SK-N-SH (cell line): ENCODE measurements at regions not wholly inside any gene's neighbourhood (a gene's known extent, or its start where the extent isn't known, plus 50 kb on each side); places are given as distances from the start of the nearest gene placed in this dataset.

Experiments
- CTCF ChIA-PET: fragments of 300-600, 350-600 bp; formaldehyde crosslinking; extraction: SDS; loops from one replicate; lab custom pipeline; 2021; lab: Yijun Ruan, JAX
- POLR2A ChIA-PET: fragments of 350-600 bp; sonication (Branson Sonifier 250); formaldehyde crosslinking; extraction: SDS; loops from one replicate; lab custom pipeline; 2020; ENCODE audit warnings: antibody characterized with exemption, inconsistent platforms; lab: Yijun Ruan, JAX
- DNase-seq: peaks from one replicate; pipeline ENCODE4 v3.0.0; 2012
- H2AFZ ChIP-seq: fragments of 200-600 bp; sonication (generic); 2 replicates; pipeline ENCODE4 v1.8.1; 2016; ENCODE audit warnings: antibody characterized with exemption, mild to moderate bottlenecking, low read depth
- H3F3A ChIP-seq: fragments of 200-600 bp; sonication (generic); replicated peaks from 2 replicates; pipeline ENCODE3; 2016; ENCODE audit warnings: antibody characterized with exemption, mild to moderate bottlenecking; ENCODE audit not compliant: insufficient read depth
- H3K27ac ChIP-seq, 2 experiments: fragments of 200-500 bp in 1 of 2; fragments of 200-600 bp in 1 of 2; sonication (Bioruptor generic) in 1 of 2; sonication (generic), shearing (Covaris generic) in 1 of 2; 2 replicates each; pipeline versions ENCODE4 v1.5.1 to v1.6.1; 2014 to 2016; ENCODE audit warnings: low read depth in 2 of 2, inconsistent platforms in 1 of 2, low read length in 1 of 2, mild to moderate bottlenecking in 1 of 2, mixed read lengths in 1 of 2
- H3K27me3 ChIP-seq: fragments of 200-600 bp; sonication (generic), shearing (Covaris generic); 2 replicates; pipeline ENCODE4 v1.6.1; 2016; ENCODE audit warnings: mixed run types; ENCODE audit not compliant: insufficient read depth
- H3K36me3 ChIP-seq, 2 experiments: fragments of 200-500 bp in 1 of 2; fragments of 200-600 bp in 1 of 2; sonication (Bioruptor generic) in 1 of 2; sonication (generic) in 1 of 2; replicated peaks in 1 of 2; 2 replicates each; pipeline versions ENCODE3 to v1.5.1; 2014 to 2016; ENCODE audit warnings: low read length in 1 of 2, mild to moderate bottlenecking in 1 of 2; ENCODE audit not compliant: insufficient read depth in 2 of 2, control insufficient read depth in 1 of 2
- H3K4me1 ChIP-seq, 2 experiments: fragments of 200-500 bp in 1 of 2; fragments of 200-600 bp in 1 of 2; sonication (Bioruptor generic) in 1 of 2; sonication (generic), shearing (Covaris generic) in 1 of 2; 2 replicates each; pipeline versions ENCODE4 v1.5.1 to v1.6.1; 2014 to 2016; ENCODE audit warnings: low read depth in 1 of 2, low read length in 1 of 2, mixed run types in 1 of 2; ENCODE audit not compliant: insufficient read depth in 2 of 2, control insufficient read depth in 1 of 2
- H3K4me2 ChIP-seq: fragments of 200-600 bp; sonication (generic), shearing (Covaris generic); 2 replicates; pipeline ENCODE4 v1.6.1; 2017; ENCODE audit warnings: mixed run types
- H3K4me3 ChIP-seq, 2 experiments: fragments of 200-500 bp in 1 of 2; fragments of 200-600 bp in 1 of 2; sonication (Bioruptor generic) in 1 of 2; sonication (generic), shearing (Covaris generic) in 1 of 2; 2 replicates each; pipeline versions ENCODE4 v1.5.1 to v1.8.1; 2014 to 2016; ENCODE audit warnings: low read depth in 2 of 2, inconsistent platforms in 1 of 2, low read length in 1 of 2, mild to moderate bottlenecking in 1 of 2, mixed read lengths in 1 of 2, moderate library complexity in 1 of 2
- H3K79me2 ChIP-seq: fragments of 200-600 bp; sonication (generic); 2 replicates; pipeline ENCODE4 v1.8.1; 2017; ENCODE audit warnings: mild to moderate bottlenecking; ENCODE audit not compliant: insufficient read depth
- H3K9ac ChIP-seq: fragments of 200-600 bp; sonication (generic); 2 replicates; pipeline ENCODE4 v1.6.1; 2017; ENCODE audit warnings: mixed run types
- H3K9me2 ChIP-seq: fragments of 200-600 bp; sonication (generic); 2 replicates; pipeline ENCODE4 v1.6.1; 2017; ENCODE audit warnings: mixed run types
- H3K9me3 ChIP-seq: fragments of 200-600 bp; sonication (generic); 2 replicates; pipeline ENCODE4 v1.6.1; 2017; ENCODE audit warnings: mixed run types, mild to moderate bottlenecking, moderate library complexity
- H4K20me1 ChIP-seq: fragments of 200-600 bp; sonication (generic); 2 replicates; pipeline ENCODE4 v1.6.1; 2017; ENCODE audit warnings: mild to moderate bottlenecking, mixed run types; ENCODE audit not compliant: insufficient read depth
- CHD2 ChIP-seq: fragments of 150-350 bp; IDR thresholded peaks from 2 replicates; pipeline ENCODE4 v1.6.1; 2018; ENCODE audit warnings: low read length; ENCODE audit not compliant: partially characterized antibody
- CTCF ChIP-seq: fragments of 200-600 bp; sonication (generic); IDR thresholded peaks from 2 replicates; pipeline ENCODE4 v1.6.1; 2017; ENCODE audit warnings: antibody characterized with exemption, mild to moderate bottlenecking, moderate library complexity
- ELF1 ChIP-seq: IDR thresholded peaks from 2 replicates; pipeline ENCODE4 v1.4.0; 2012
- FOXM1 ChIP-seq: IDR thresholded peaks from 2 replicates; pipeline ENCODE4 v1.4.0; 2012; ENCODE audit warnings: low read depth, mild to moderate bottlenecking
- MAX ChIP-seq: IDR thresholded peaks from 2 replicates; pipeline ENCODE4 v1.4.0; 2012; ENCODE audit warnings: low read depth
- MEF2A ChIP-seq: IDR thresholded peaks from 2 replicates; pipeline ENCODE4 v1.4.0; 2012; ENCODE audit warnings: low read depth, borderline replicate concordance
- NRF1 ChIP-seq: IDR thresholded peaks from 2 replicates; pipeline ENCODE4 v1.6.1; 2012; ENCODE audit warnings: low read depth, mild to moderate bottlenecking, low read length
- PBX3 ChIP-seq: IDR thresholded peaks from 2 replicates; pipeline ENCODE4; 2012
- RAD21 ChIP-seq: IDR thresholded peaks from 2 replicates; pipeline ENCODE4 v1.6.1; 2012; ENCODE audit warnings: mild to moderate bottlenecking, low read length
- RCOR1 ChIP-seq: fragments of 150-350 bp; IDR thresholded peaks from 2 replicates; pipeline ENCODE4 v1.6.1; 2017; ENCODE audit warnings: antibody characterized with exemption, low read length
- REST ChIP-seq: IDR thresholded peaks from 2 replicates; pipeline ENCODE4 v1.6.1; 2012; ENCODE audit warnings: mild to moderate bottlenecking, low read depth, low read length, moderate library complexity
- RFX5 ChIP-seq: IDR thresholded peaks from 2 replicates; pipeline ENCODE4 v1.6.1; 2012; ENCODE audit warnings: mild to moderate bottlenecking, improper control_type of control experiment, low read length
- SIN3A ChIP-seq: IDR thresholded peaks from 2 replicates; pipeline ENCODE4 v1.6.1; 2012; ENCODE audit warnings: low read depth, mild to moderate bottlenecking, low read length, moderate library complexity, borderline replicate concordance
- SMC3 ChIP-seq: IDR thresholded peaks from 2 replicates; pipeline ENCODE4 v1.6.1; 2012; ENCODE audit warnings: low read depth, low read length, improper control_type of control experiment
- TAF1 ChIP-seq: IDR thresholded peaks from 2 replicates; pipeline ENCODE4 v1.6.1; 2012; ENCODE audit warnings: low read depth, mild to moderate bottlenecking, low read length, moderate library complexity, borderline replicate concordance
- USF1 ChIP-seq: IDR thresholded peaks from 2 replicates; pipeline ENCODE4 v1.4.0; 2012; ENCODE audit warnings: low read depth, borderline replicate concordance
- YY1 ChIP-seq: IDR thresholded peaks from 2 replicates; pipeline ENCODE4 v1.4.0; 2012; ENCODE audit warnings: low read depth, mild to moderate bottlenecking
- WGBS: methylation state at CpG from one replicate; pipeline ENCODE4 v1.1.6; 2017; ENCODE audit warnings: low lambda C conversion rate; 5-methylcytosine and 5-hydroxymethylcytosine counted together

GRCh38 chr17:15086776-15087295 lies 178.3 kb downstream of the PMP22 start:
- Histone ChIP-seq H3K9me3 (no peaks in the 10 kb centered on the region), H4K20me1 (no peaks in the 10 kb centered on the region), H3K36me3 (no peaks in the 10 kb centered on the region), H3K4me3 (no peak overlapping the region), H3K9me2 (no peaks in the 10 kb centered on the region), H3K4me2 (no peak overlapping the region), H3K9ac (no peak overlapping the region), H3K79me2 (no peaks in the 10 kb centered on the region), H3K4me1 (no peaks in the 10 kb centered on the region), H3F3A (no peaks in the 10 kb centered on the region), H3K27ac (no peak overlapping the region), H3K27me3 (peaks cover 30% of the 10 kb centered on the region), H2AFZ (no peak overlapping the region)
- DNase-seq: no peak
- TF ChIP-seq ELF1 (no peak), CHD2 (no peak), SMC3 (no peak), RCOR1 (no peak), USF1 (no peak), MEF2A (no peak), NRF1 (no peak), MAX (no peak), YY1 (no peak), RAD21 (no peak), FOXM1 (no peak), SIN3A (no peak), PBX3 (no peak), RFX5 (no peak), CTCF (no peak), REST (no peak), TAF1 (no peak)
- ChIA-PET CTCF (no interaction called here), POLR2A (no interaction called here)
- 42% methylated on average over 11 of the region's 11 CpGs for WGBS
